DOHH2 (cell line): ENCODE measurements at regions not wholly inside any gene's neighbourhood (a gene's known extent, or its start where the extent isn't known, plus 50 kb on each side); places are given as distances from the start of the nearest gene placed in this dataset.

Source experiments
- H3F3A ChIP-seq: fragments of 200-600 bp; sonication (generic), shearing (Covaris generic); 2 replicates; pipeline ENCODE4 v1.6.0; 2016; ENCODE audit warnings: antibody characterized with exemption, mild to moderate bottlenecking; ENCODE audit not compliant: control insufficient read depth, insufficient read depth
- H3K27ac ChIP-seq: fragments of 200-600 bp; sonication (generic); 2 replicates; pipeline ENCODE4 v1.5.1; 2014; ENCODE audit warnings: low read depth, mild to moderate bottlenecking, low read length, moderate library complexity
- H3K27me3 ChIP-seq: fragments of 200-600 bp; sonication (generic); 2 replicates; pipeline ENCODE4 v1.6.1; 2014; ENCODE audit warnings: mild to moderate bottlenecking, low read length, mixed read lengths; ENCODE audit not compliant: control insufficient read depth
- H3K36me3 ChIP-seq: fragments of 200-600 bp; sonication (generic); 2 replicates; pipeline ENCODE4 v1.6.1; 2014; ENCODE audit warnings: mild to moderate bottlenecking, low read length, moderate library complexity, mixed read lengths; ENCODE audit not compliant: control insufficient read depth
- H3K4me1 ChIP-seq: fragments of 200-600 bp; sonication (generic); 2 replicates; pipeline ENCODE4 v1.6.1; 2014; ENCODE audit warnings: mild to moderate bottlenecking, low read length, mixed read lengths; ENCODE audit not compliant: control insufficient read depth
- H3K4me2 ChIP-seq: fragments of 200-600 bp; sonication (generic); 2 replicates; pipeline ENCODE4 v1.6.0; 2014; ENCODE audit warnings: mild to moderate bottlenecking, low read length, moderate library complexity
- H3K4me3 ChIP-seq: fragments of 200-600 bp; sonication (generic); 2 replicates; pipeline ENCODE4 v1.5.1; 2014; ENCODE audit warnings: mild to moderate bottlenecking, low read length, mixed read lengths
- H3K79me2 ChIP-seq: fragments of 200-600 bp; sonication (generic); 2 replicates; pipeline ENCODE4 v1.6.1; 2014; ENCODE audit warnings: mild to moderate bottlenecking, low read length, mixed read lengths; ENCODE audit not compliant: control insufficient read depth
- H3K9me2 ChIP-seq: fragments of 200-600 bp; sonication (generic); replicated peaks from 2 replicates; pipeline ENCODE4 v1.6.1; 2014; ENCODE audit warnings: mild to moderate bottlenecking, low read length, mixed read lengths; ENCODE audit not compliant: control insufficient read depth
- H3K9me3 ChIP-seq: fragments of 200-600 bp; sonication (generic); 2 replicates; pipeline ENCODE4 v1.6.1; 2014; ENCODE audit warnings: antibody characterized with exemption, low read length, mixed read lengths; ENCODE audit not compliant: control insufficient read depth, insufficient read depth
- H4K20me1 ChIP-seq: fragments of 200-600 bp; sonication (generic); 2 replicates; pipeline ENCODE4 v1.6.0; 2014; ENCODE audit warnings: low read depth, mild to moderate bottlenecking, antibody characterized with exemption, low read length, moderate library complexity; ENCODE audit not compliant: control insufficient read depth, insufficient read depth
- EZH2phosphoT487 ChIP-seq: fragments of 200-600 bp; sonication (generic); IDR thresholded peaks from 2 replicates; pipeline ENCODE4 v1.6.1; 2017; ENCODE audit warnings: borderline replicate concordance, mild to moderate bottlenecking, antibody characterized with exemption, low read length, moderate library complexity, mixed read lengths
- TF ChIP-seq, protein P1 (sequence below): fragments of 200-600 bp; sonication (generic); IDR thresholded peaks from one replicate; pipeline ENCODE4 v1.5.1; 2014; ENCODE audit warnings: antibody characterized with exemption, mild to moderate bottlenecking, low read depth, low read length; ENCODE audit not compliant: poor library complexity, severe bottlenecking

DNA sequence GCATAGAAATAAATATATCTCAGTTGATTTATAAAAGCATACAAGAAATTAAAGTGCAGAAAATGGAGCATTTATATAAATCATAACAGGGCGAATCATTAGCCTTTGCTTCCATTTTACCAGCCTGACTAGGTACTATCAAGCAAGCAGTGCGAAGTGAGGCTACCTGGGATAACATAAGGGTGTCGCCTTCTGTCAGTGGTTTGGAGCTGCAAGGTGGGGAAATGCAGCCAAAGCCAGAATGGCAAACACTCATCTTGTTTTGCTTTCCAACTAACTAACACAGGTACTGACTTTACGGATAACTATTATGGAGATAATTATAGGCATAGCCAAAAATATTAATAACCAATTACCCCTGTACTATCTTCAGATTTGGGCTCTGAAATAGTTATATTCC is 1459.8 kb downstream of the RAPGEF2 start:
- Histone ChIP-seq H3K27me3 (no peaks in the 10 kb centered on the region), H3K79me2 (no peaks in the 10 kb centered on the region), H3K4me2 (no peak overlapping the region), H3K4me3 (no peak overlapping the region), H3K27ac (no peak overlapping the region), H3K9me3 (no peaks in the 10 kb centered on the region), H3K36me3 (no peaks in the 10 kb centered on the region), H3K4me1 (no peaks in the 10 kb centered on the region), H3F3A (no peaks in the 10 kb centered on the region), H3K9me2 (no peaks in the 10 kb centered on the region), H4K20me1 (no peaks in the 10 kb centered on the region)
- TF ChIP-seq, protein P1, sequence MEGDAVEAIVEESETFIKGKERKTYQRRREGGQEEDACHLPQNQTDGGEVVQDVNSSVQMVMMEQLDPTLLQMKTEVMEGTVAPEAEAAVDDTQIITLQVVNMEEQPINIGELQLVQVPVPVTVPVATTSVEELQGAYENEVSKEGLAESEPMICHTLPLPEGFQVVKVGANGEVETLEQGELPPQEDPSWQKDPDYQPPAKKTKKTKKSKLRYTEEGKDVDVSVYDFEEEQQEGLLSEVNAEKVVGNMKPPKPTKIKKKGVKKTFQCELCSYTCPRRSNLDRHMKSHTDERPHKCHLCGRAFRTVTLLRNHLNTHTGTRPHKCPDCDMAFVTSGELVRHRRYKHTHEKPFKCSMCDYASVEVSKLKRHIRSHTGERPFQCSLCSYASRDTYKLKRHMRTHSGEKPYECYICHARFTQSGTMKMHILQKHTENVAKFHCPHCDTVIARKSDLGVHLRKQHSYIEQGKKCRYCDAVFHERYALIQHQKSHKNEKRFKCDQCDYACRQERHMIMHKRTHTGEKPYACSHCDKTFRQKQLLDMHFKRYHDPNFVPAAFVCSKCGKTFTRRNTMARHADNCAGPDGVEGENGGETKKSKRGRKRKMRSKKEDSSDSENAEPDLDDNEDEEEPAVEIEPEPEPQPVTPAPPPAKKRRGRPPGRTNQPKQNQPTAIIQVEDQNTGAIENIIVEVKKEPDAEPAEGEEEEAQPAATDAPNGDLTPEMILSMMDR, result no peak
- TF ChIP-seq EZH2phosphoT487, result no peak

DNA sequence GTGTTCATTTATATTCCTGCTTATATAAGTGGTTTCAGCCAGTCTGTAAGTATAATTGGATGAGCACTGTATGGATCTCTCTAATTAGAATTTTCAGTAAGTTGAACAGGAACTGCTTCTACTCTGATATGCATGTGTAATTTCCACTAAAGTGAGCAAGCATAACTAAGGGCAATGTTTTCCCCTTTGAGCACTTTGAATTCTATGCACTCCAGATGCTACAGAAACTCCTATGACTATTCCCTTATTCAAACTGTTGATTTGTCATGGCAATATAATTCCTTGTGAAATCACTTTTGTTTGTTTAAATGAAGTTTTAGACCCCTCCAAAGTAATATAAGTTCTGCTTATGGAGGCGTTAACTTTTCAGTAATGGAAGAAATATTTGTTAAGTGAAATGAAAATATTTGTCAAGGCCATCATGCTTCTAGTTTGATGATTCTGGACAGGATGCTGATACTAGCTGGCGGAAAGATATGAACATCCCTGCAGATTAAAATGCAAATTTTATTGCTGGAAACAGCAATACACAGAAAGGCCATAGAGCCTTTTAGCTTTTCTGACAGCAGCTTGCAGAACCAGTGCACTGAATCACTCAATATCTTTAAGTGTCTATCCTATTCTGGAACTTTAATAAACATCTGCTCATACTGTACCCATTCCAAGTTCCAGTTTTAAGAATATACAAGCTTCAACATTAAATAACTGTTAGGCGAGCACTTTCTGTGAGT is 1460.8 kb downstream of the RAPGEF2 start:
- Histone ChIP-seq H3K4me2 (no peak overlapping the region), H3F3A (no peaks in the 10 kb centered on the region)
- TF ChIP-seq, protein P1, result no peak
- no peak for TF ChIP-seq EZH2phosphoT487

DNA sequence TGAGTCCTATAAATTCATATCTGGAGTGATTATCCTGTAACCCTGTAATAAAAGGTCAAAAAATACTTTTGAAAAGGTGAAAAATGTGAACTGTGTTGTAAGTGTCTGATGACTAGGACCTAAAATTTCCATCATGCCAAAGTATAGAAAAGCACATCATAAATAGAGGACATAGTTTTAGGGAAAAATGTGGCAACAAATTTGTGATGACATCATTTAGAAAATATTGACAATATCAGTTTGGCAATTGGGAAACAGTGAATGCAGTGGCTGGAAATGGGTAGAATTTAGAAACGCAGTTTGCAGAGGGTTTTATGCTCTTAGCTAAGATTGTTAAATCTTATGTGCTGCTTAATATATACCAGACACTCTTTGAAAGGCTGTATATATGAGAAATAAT is 1464.8 kb downstream of the RAPGEF2 start:
- no peaks in the 10 kb centered on the region for H3K9me3 ChIP-seq
- H3F3A ChIP-seq, result no peaks in the 10 kb centered on the region
- no peak overlapping the region for H3K4me3 ChIP-seq
- H3K27me3 ChIP-seq, result no peaks in the 10 kb centered on the region
- no peaks in the 10 kb centered on the region for H3K4me1 ChIP-seq
- H3K79me2 ChIP-seq, result no peaks in the 10 kb centered on the region
- H3K9me2 ChIP-seq, result no peaks in the 10 kb centered on the region
- no peak for TF ChIP-seq EZH2phosphoT487
- TF ChIP-seq, protein P1, result no peak
- no peak overlapping the region for H3K27ac ChIP-seq
- no peak overlapping the region for H3K4me2 ChIP-seq
- H3K36me3 ChIP-seq, result no peaks in the 10 kb centered on the region
- H4K20me1 ChIP-seq, result no peaks in the 10 kb centered on the region

More for the DNA sequence above, 1460.8 kb downstream of the RAPGEF2 start:
- H3K4me3 ChIP-seq, result no peak overlapping the region
- no peaks in the 10 kb centered on the region for H3K9me2 ChIP-seq
- H3K9me3 ChIP-seq, result no peaks in the 10 kb centered on the region
- H3K27me3 ChIP-seq, result no peaks in the 10 kb centered on the region
- no peak overlapping the region for H3K27ac ChIP-seq
- H3K79me2 ChIP-seq, result no peaks in the 10 kb centered on the region
- H3K36me3 ChIP-seq, result no peaks in the 10 kb centered on the region
- no peaks in the 10 kb centered on the region for H4K20me1 ChIP-seq
- no peaks in the 10 kb centered on the region for H3K4me1 ChIP-seq
